VCaP (cell line): ENCODE measurements at regions not wholly inside any gene's neighbourhood (a gene's known extent, or its start where the extent isn't known, plus 50 kb on each side); places are given as distances from the start of the nearest gene placed in this dataset.

Experiments
- H3K27ac ChIP-seq: fragments of 450-650 bp; 2 replicates; pipeline ENCODE4 v1.5.1; 2017
- TF ChIP-seq, protein P1 (sequence below): fragments of 450-650 bp; conservative IDR thresholded peaks from 2 replicates; pipeline ENCODE4 v1.5.1; 2017; ENCODE audit warnings: mild to moderate bottlenecking, moderate library complexity

- H3K27ac ChIP-seq = no peak overlapping the region
- TF ChIP-seq, protein P1, sequence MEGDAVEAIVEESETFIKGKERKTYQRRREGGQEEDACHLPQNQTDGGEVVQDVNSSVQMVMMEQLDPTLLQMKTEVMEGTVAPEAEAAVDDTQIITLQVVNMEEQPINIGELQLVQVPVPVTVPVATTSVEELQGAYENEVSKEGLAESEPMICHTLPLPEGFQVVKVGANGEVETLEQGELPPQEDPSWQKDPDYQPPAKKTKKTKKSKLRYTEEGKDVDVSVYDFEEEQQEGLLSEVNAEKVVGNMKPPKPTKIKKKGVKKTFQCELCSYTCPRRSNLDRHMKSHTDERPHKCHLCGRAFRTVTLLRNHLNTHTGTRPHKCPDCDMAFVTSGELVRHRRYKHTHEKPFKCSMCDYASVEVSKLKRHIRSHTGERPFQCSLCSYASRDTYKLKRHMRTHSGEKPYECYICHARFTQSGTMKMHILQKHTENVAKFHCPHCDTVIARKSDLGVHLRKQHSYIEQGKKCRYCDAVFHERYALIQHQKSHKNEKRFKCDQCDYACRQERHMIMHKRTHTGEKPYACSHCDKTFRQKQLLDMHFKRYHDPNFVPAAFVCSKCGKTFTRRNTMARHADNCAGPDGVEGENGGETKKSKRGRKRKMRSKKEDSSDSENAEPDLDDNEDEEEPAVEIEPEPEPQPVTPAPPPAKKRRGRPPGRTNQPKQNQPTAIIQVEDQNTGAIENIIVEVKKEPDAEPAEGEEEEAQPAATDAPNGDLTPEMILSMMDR = no peak
Observed at GRCh38 chr2:133733901-133734255, 165.6 kb upstream of the NCKAP5 start.

- TF ChIP-seq, protein P1 = no peak
- no peak overlapping the region for H3K27ac ChIP-seq
Observed at GRCh38 chr2:133734716-133735495, 166.6 kb upstream of the NCKAP5 start.

DNA sequence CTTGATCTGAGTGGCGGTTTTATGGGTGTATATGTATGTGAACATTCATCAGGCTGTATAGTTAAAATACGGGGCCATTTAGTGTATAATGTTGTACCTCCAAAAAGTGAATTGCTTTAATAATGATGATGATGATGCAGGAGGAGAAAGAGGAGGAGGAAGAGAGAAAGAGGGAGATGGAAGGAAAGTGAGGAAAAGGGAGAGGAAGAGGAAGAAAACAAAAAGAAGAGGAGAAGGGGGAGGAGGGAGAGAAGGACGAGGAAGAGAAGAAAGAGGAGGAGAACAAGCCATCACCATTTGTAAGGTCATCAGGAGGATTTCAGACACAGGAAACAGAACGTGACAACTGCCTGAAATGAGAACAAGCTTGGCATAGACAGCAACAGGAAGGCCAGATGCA, 168.4 kb upstream of the NCKAP5 start:
- TF ChIP-seq, protein P1 = no peak
- H3K27ac ChIP-seq = no peak overlapping the region

DNA sequence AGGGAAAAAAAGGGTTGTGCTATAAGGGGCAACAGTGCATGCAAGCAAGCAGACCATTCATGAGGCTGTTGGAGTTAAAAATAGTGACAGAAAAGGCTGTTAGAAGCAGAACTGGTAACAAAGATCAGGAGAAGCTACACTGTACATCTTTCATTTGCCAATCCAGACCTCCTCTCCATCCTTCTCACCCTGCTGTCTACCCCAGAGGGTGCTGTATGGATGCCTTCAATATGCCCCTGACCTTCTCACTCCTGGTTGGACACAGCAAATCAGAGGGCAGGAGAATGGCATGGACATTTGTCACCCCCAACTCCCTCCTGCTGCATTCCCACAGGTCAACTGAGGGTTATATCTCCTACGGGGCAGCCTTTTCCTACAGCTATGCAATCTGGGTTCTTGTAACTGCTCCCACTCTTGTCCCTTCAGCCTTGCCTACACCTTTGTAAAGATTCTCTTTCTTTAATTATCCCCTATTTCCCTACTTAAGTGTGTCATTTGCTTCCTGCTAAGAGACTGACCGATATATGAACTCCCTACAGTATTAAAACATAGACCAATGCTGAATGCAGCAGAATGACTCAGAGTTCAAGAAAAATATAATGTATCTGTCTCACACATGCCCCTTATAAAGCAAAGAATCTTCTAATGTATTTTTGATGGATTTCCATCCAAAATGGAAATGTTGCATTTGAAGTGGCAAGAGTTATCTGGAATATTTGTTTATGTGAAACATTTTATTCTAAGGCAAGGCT, 169.2 kb upstream of the NCKAP5 start:
- H3K27ac ChIP-seq = no peak overlapping the region
- TF ChIP-seq, protein P1 = no peak

DNA sequence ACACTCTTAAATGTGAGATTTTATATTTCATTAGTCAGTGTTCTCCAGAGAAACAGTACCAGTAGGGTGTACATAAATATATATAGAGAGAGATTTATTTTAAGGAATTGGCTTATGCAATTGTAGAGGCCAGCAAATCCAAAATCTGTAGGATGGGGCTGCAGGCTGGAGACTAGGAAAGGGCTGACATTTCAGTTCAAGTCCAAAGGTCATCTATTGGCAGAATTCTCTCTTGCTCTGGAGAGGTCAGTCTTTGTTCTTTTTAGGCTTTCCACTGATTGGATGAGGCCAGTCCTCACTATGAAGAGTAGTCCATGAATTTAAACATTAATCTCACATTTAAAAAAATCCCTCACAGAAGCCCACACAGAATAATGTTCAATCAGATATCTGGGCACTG, 170.8 kb upstream of the NCKAP5 start:
- TF ChIP-seq, protein P1 = no peak
- no peak overlapping the region for H3K27ac ChIP-seq

DNA sequence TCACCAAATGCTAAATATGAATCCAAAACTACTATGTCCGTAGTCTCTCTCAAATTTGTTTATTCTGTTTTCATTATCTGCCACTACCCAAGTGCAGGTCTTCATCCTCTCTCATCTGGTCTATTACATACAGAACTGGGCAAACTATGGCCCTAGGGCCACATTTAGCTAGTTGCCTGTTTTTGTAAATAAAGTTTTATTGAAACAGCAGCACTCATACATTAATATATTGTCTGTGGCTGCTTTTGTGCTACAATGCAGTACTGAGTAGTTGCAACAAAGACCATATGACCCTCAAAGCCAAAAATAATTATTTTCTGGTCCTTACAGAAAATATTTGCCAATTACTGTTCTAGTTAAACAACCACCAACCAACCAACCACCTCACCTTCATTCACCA, 172.2 kb upstream of the NCKAP5 start:
- no peak overlapping the region for H3K27ac ChIP-seq
- TF ChIP-seq, protein P1 = no peak

DNA sequence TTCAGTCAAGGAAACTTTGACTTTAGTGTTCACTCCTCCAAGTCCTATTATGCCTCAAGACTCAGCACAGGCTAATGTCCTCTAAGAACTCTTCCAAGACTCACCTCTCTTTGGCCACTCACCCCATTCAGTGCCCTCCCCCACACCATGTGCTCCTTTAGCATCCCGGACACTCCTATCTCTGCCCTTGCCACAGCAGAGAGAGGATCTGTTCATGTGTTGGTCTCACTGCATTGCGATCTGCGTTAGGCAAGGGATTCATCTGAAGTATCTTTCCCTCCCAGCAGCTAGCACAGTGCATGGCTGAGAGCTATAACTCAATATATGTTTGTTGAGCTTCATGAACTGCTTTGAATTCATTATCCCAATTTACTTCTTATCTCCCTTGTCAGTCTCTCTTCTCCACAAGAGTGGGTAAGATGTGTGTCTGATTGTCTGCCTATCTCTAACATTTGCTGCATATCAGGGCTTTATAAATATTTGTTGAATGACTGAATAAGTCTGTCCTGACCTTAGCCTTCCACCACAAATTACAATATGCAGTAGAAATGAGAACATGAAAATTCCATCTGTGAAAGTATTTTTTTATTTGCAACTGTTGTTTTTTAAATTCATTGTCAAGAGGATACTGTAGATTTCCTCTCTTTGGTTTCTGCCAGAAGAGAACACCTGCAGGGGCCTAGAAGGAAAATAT, 179.9 kb upstream of the NCKAP5 start:
- TF ChIP-seq, protein P1 = no peak
- no peak overlapping the region for H3K27ac ChIP-seq
